ENCODE measurements at regions not wholly inside any gene's neighbourhood (a gene's known extent, or its start where the extent isn't known, plus 50 kb on each side); places are given as distances from the start of the nearest gene placed in this dataset.

DNA sequence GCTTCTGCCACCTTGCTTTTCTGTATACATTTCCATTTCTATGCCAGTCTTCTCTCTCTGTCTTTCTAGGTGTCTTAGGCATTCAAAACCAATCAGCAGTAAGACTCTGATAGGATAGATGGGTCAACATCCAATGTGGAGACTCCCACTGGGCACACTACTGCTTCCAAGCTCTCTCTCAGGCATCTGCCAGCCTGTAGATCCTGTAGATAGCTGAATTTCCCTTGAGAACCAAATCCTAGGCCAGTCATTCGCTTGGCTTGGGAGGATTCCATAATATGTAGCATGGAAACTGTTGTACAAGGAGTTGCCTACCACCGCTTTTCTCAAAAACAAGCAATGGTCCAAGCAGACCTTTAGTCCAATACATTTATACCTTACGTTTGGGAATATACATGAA, 262.8 kb upstream of the RARB start:
- in situ Hi-C loops (cut with MboI) = no loop called here
- BruUV-seq (replicated peaks) = no TSS peak
- POLR2A ChIA-PET = no interaction called here

DNA sequence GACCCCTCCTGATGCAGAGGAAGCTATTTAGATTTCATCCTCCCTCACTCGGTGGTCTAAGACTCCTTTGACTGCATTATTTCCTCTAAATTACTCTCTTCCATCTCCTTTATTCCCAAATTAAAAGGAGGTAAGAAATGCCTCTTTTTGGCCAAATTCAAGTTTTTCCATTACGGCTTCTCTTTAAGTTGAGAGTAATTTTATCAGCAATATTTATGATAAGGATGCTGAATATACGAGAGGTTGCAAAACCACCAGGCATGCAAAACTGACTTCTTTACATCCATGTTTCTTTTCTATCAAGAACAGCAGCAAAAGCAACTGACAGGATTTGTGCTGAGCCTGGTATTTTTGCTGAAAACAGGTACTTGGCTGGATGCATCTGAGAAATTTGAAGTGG, 262.0 kb upstream of the RARB start:
- H2AFZ ChIP-seq (ENCODE audit: low read depth, low read length) = no peak overlapping the region
- H3K9me1 ChIP-seq (ENCODE audit: control insufficient read depth, insufficient read depth, low read length) = no peaks in the 10 kb centered on the region
- H3K4me1 ChIP-seq (replicated peaks in 1 of 2; ENCODE audit: control insufficient read depth in 2 of 2, insufficient read depth in 2 of 2, low read length in 2 of 2) = no peaks in the 10 kb centered on the region
- no peak overlapping the region for H3K27ac ChIP-seq (ENCODE audit: extremely low read depth, low read depth, low read length)
- H3K36me3 ChIP-seq (ENCODE audit: control insufficient read depth, insufficient read depth, low read length) = no peaks in the 10 kb centered on the region
- no peaks in the 10 kb centered on the region for H3K79me2 ChIP-seq (ENCODE audit: control insufficient read depth, insufficient read depth, low read length)
- no peak overlapping the region for H3K9ac ChIP-seq (ENCODE audit: insufficient read depth in 1 of 2, low read depth in 2 of 2, low read length in 2 of 2)
- ATAC-seq (no peak), DNase-seq (ENCODE audit: extremely low read depth in 1 of 4, low spot score in 3 of 4) (no peak), FAIRE-seq (no peak)
- in situ Hi-C loops (cut with MboI) = no loop called here
- TF ChIP-seq, protein P1, sequence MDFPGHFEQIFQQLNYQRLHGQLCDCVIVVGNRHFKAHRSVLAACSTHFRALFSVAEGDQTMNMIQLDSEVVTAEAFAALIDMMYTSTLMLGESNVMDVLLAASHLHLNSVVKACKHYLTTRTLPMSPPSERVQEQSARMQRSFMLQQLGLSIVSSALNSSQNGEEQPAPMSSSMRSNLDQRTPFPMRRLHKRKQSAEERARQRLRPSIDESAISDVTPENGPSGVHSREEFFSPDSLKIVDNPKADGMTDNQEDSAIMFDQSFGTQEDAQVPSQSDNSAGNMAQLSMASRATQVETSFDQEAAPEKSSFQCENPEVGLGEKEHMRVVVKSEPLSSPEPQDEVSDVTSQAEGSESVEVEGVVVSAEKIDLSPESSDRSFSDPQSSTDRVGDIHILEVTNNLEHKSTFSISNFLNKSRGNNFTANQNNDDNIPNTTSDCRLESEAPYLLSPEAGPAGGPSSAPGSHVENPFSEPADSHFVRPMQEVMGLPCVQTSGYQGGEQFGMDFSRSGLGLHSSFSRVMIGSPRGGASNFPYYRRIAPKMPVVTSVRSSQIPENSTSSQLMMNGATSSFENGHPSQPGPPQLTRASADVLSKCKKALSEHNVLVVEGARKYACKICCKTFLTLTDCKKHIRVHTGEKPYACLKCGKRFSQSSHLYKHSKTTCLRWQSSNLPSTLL (IDR thresholded peaks at IDR 0.05) = no peak
- no peak for TF ChIP-seq ELF2 (CRISPR knock-in tag; IDR thresholded peaks at IDR 0.05)
- CTCF ChIA-PET (ENCODE audit: low intra/inter-chr PET ratio) = no interaction called here
- no peaks in the 10 kb centered on the region; the same call in 1 of the 2 replicates for H3K9me3 ChIP-seq (replicated peaks; ENCODE audit: control insufficient read depth, insufficient read depth, low read depth, low read length)
- POLR2A ChIA-PET = no interaction called here
- no peak overlapping the region for H3K4me3 ChIP-seq
- H3K4me2 ChIP-seq (ENCODE audit: insufficient read depth, low read length) = no peak overlapping the region
- WGBS (ENCODE audit: insufficient coverage, low coverage, missing lambda C conversion rate) = 3% methylated on average over 3 of the region's 3 CpGs
- H3K27me3 ChIP-seq (ENCODE audit: control insufficient read depth in 2 of 2, insufficient read depth in 2 of 2, low read length in 2 of 2) = no peaks in the 10 kb centered on the region
- intact Hi-C loops (cut with micrococcal nuclease) = no loop called here
- no TSS peak for BruUV-seq (replicated peaks)
- H4K20me1 ChIP-seq (replicated peaks; ENCODE audit: control insufficient read depth, insufficient read depth, low read length) = no peaks in the 10 kb centered on the region

More for the DNA sequence above, 262.8 kb upstream of the RARB start:
- TF ChIP-seq, protein P2, sequence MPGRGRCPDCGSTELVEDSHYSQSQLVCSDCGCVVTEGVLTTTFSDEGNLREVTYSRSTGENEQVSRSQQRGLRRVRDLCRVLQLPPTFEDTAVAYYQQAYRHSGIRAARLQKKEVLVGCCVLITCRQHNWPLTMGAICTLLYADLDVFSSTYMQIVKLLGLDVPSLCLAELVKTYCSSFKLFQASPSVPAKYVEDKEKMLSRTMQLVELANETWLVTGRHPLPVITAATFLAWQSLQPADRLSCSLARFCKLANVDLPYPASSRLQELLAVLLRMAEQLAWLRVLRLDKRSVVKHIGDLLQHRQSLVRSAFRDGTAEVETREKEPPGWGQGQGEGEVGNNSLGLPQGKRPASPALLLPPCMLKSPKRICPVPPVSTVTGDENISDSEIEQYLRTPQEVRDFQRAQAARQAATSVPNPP (IDR thresholded peaks at IDR 0.05; ENCODE audit: borderline replicate concordance, insufficient read depth, insufficient read length) = no peak
- TF ChIP-seq EGR1 (conservative IDR thresholded peaks at IDR 0.05) = no peak
- TF ChIP-seq PRPF4 (IDR thresholded peaks at IDR 0.05; ENCODE audit: insufficient read depth, low read depth, low read length, poor library complexity, severe bottlenecking) = no peak
- no peak for TF ChIP-seq ZNF197 (CRISPR knock-in tag; IDR thresholded peaks at IDR 0.05; ENCODE audit: low read depth)
- Histone ChIP-seq H2AFZ (ENCODE audit: low read depth, low read length) (no peak overlapping the region), H3K36me3 (ENCODE audit: control insufficient read depth, insufficient read depth, low read length) (no peaks in the 10 kb centered on the region), H3K27me3 (ENCODE audit: control insufficient read depth in 2 of 2, insufficient read depth in 2 of 2, low read length in 2 of 2) (no peaks in the 10 kb centered on the region), H3K4me2 (ENCODE audit: insufficient read depth, low read length) (no peak overlapping the region), H4K20me1 (replicated peaks; ENCODE audit: control insufficient read depth, insufficient read depth, low read length) (no peaks in the 10 kb centered on the region), H3K4me1 (replicated peaks in 1 of 2; ENCODE audit: control insufficient read depth in 2 of 2, insufficient read depth in 2 of 2, low read length in 2 of 2) (no peaks in the 10 kb centered on the region), H3K27ac (ENCODE audit: extremely low read depth, low read depth, low read length) (no peak overlapping the region), H3K9me3 (replicated peaks; ENCODE audit: control insufficient read depth, insufficient read depth, low read depth, low read length) (no peaks in the 10 kb centered on the region; the same call in 1 of the 2 replicates), H3K9me1 (ENCODE audit: control insufficient read depth, insufficient read depth, low read length) (no peaks in the 10 kb centered on the region), H3K4me3 (no peak overlapping the region), H3K9ac (ENCODE audit: insufficient read depth in 1 of 2, low read depth in 2 of 2, low read length in 2 of 2) (no peak overlapping the region), H3K79me2 (ENCODE audit: control insufficient read depth, insufficient read depth, low read length) (no peaks in the 10 kb centered on the region)
- FAIRE-seq = no peak
- 2% methylated on average over 3 of the region's 3 CpGs for WGBS (ENCODE audit: insufficient coverage, low coverage, missing lambda C conversion rate)
- no peak for DNase-seq (ENCODE audit: extremely low read depth in 1 of 4, low spot score in 3 of 4)
- CTCF ChIA-PET (ENCODE audit: low intra/inter-chr PET ratio) = no interaction called here
- ATAC-seq = no peak
- intact Hi-C loops (cut with micrococcal nuclease) = no loop called here

All from K562 (cell line).